Liver (tissue), 8 donors: ENCODE measurements at regions not wholly inside any gene's neighbourhood (a gene's known extent, or its start where the extent isn't known, plus 50 kb on each side); places are given as distances from the start of the nearest gene placed in this dataset.

Experiments
- DNase-seq: peaks from one replicate; pipeline ENCODE4 v3.0.0-alpha.2; 2017; ENCODE audit warnings: low spot score
- H3K27ac ChIP-seq, 2 donors: one replicate each; pipeline ENCODE4 v1.7.0; 2013; ENCODE audit warnings: inconsistent platforms in 2 of 2, low read length in 2 of 2, control low read depth in 1 of 2, low read depth in 1 of 2, mild to moderate bottlenecking in 1 of 2
- H3K27me3 ChIP-seq, 4 donors: one replicate each; pipeline versions ENCODE4 v1.6.1 to v1.7.0; 2013; ENCODE audit warnings: low read length in 3 of 4, inconsistent platforms in 1 of 4, mild to moderate bottlenecking in 1 of 4, moderate library complexity in 1 of 4; ENCODE audit not compliant: control insufficient read depth in 4 of 4, insufficient read depth in 4 of 4
- H3K36me3 ChIP-seq, 4 donors: one replicate each; pipeline versions ENCODE4 v1.6.1 to v1.7.0; 2013; ENCODE audit warnings: low read length in 3 of 4, mild to moderate bottlenecking in 3 of 4, low read depth in 1 of 4, moderate library complexity in 1 of 4; ENCODE audit not compliant: control insufficient read depth in 4 of 4, insufficient read depth in 3 of 4
- H3K4me1 ChIP-seq, 4 donors: one replicate each; pipeline versions ENCODE4 v1.6.1 to v1.7.0; 2013; ENCODE audit warnings: low read length in 3 of 4, mild to moderate bottlenecking in 3 of 4, moderate library complexity in 1 of 4; ENCODE audit not compliant: control insufficient read depth in 4 of 4, insufficient read depth in 4 of 4
- H3K4me3 ChIP-seq, 3 donors: one replicate each; pipeline versions ENCODE4 v1.6.1 to v1.7.0; 2013; ENCODE audit warnings: low read length in 3 of 3, control low read depth in 1 of 3, low read depth in 1 of 3, mild to moderate bottlenecking in 1 of 3
- H3K9ac ChIP-seq, 2 donors: one replicate each; pipeline ENCODE4 v1.7.0; 2013; ENCODE audit warnings: low read length in 2 of 2, mild to moderate bottlenecking in 2 of 2, moderate library complexity in 2 of 2, control low read depth in 1 of 2, low read depth in 1 of 2
- H3K9me3 ChIP-seq, 4 donors: one replicate each; pipeline versions ENCODE4 v1.6.1 to v1.7.0; 2013; ENCODE audit warnings: low read length in 3 of 4; ENCODE audit not compliant: control insufficient read depth in 4 of 4
- ATF3 ChIP-seq: IDR thresholded peaks from 2 replicates; pipeline ENCODE4 v1.6.1; 2016; ENCODE audit warnings: antibody characterized with exemption
- CTCF ChIP-seq: fragments of 150-350 bp; IDR thresholded peaks from 2 replicates; pipeline ENCODE4 v1.5.1; 2017; ENCODE audit warnings: improper control_type of control experiment, low read depth, low read length; ENCODE audit not compliant: missing input control
- EGR1 ChIP-seq, 2 donors: IDR thresholded peaks; 2 replicates each; pipeline ENCODE4 v1.6.1; 2016 to 2018; ENCODE audit warnings: antibody characterized with exemption in 2 of 2, low read depth in 2 of 2
- FOXA1 ChIP-seq: IDR thresholded peaks from 2 replicates; pipeline ENCODE4 v1.6.1; 2016; ENCODE audit warnings: antibody characterized with exemption
- FOXA2 ChIP-seq: IDR thresholded peaks from 2 replicates; pipeline ENCODE4 v1.6.1; 2016; ENCODE audit warnings: antibody characterized with exemption
- GABPA ChIP-seq, 2 donors: IDR thresholded peaks in 1 of 2; conservative IDR thresholded peaks in 1 of 2; 2 replicates each; pipeline ENCODE4 v1.6.1; 2016; ENCODE audit warnings: antibody characterized with exemption in 2 of 2, mild to moderate bottlenecking in 1 of 2, moderate library complexity in 1 of 2
- HNF4A ChIP-seq, 2 donors: conservative IDR thresholded peaks; 2 replicates each; pipeline ENCODE4 v1.6.1; 2016; ENCODE audit warnings: antibody characterized with exemption in 2 of 2, mild to moderate bottlenecking in 2 of 2
- HNF4G ChIP-seq: IDR thresholded peaks from 2 replicates; pipeline ENCODE4 v1.6.1; 2016; ENCODE audit warnings: antibody characterized with exemption
- JUND ChIP-seq, 2 donors: IDR thresholded peaks; 2 replicates each; pipeline ENCODE4 v1.6.1; 2016; ENCODE audit warnings: antibody characterized with exemption in 2 of 2
- MAX ChIP-seq: IDR thresholded peaks from 2 replicates; pipeline ENCODE4 v1.6.1; 2016; ENCODE audit warnings: antibody characterized with exemption
- NR2F2 ChIP-seq: IDR thresholded peaks from 2 replicates; pipeline ENCODE4 v1.6.1; 2016; ENCODE audit warnings: antibody characterized with exemption
- RAD21 ChIP-seq, 2 donors: IDR thresholded peaks; 2 replicates each; pipeline ENCODE4 v1.6.1; 2016; ENCODE audit warnings: antibody characterized with exemption in 2 of 2, mild to moderate bottlenecking in 2 of 2
- REST ChIP-seq: IDR thresholded peaks from 2 replicates; pipeline ENCODE4 v1.6.1; 2016; ENCODE audit warnings: antibody characterized with exemption, mild to moderate bottlenecking
- RXRA ChIP-seq, 2 donors: IDR thresholded peaks; 2 replicates each; pipeline ENCODE4 v1.6.1; 2017 to 2018; ENCODE audit warnings: antibody characterized with exemption in 2 of 2, mild to moderate bottlenecking in 1 of 2
- SP1 ChIP-seq: IDR thresholded peaks from 2 replicates; pipeline ENCODE4 v1.6.1; 2018; ENCODE audit warnings: antibody characterized with exemption, mild to moderate bottlenecking
- TAF1 ChIP-seq: conservative IDR thresholded peaks from 2 replicates; pipeline ENCODE4 v1.6.1; 2016; ENCODE audit warnings: antibody characterized with exemption, mild to moderate bottlenecking
- YY1 ChIP-seq: IDR thresholded peaks from 2 replicates; pipeline ENCODE4 v1.6.1; 2016; ENCODE audit warnings: antibody characterized with exemption, mild to moderate bottlenecking
- ZBTB33 ChIP-seq: IDR thresholded peaks from 2 replicates; pipeline ENCODE4 v1.6.1; 2016; ENCODE audit warnings: antibody characterized with exemption
- WGBS: extraction: QIAGEN DNeasy Blood & Tissue Kit; methylation state at CpG from one replicate; pipeline ENCODE4 v1.1.7; 2013; 5-methylcytosine and 5-hydroxymethylcytosine counted together
- donor health status: healthy.
- donor health status: healthy.
- donor health status: healthy.
- donor health status: healthy.
- donor health status: healthy.

- H3K27ac ChIP-seq = no peak overlapping the region
- WGBS = 88% methylated on average over 5 of the region's 5 CpGs
- no peaks in the 10 kb centered on the region for H3K27me3 ChIP-seq
- no peak for DNase-seq
- TF ChIP-seq RXRA (IDR thresholded peaks at IDR 0.05) (no peak), FOXA1 (no peak), NR2F2 (no peak), GABPA (IDR thresholded peaks at IDR 0.05 in 1 of 2, conservative IDR thresholded peaks at IDR 0.05 in 1 of 2) (no peak), TAF1 (no peak), JUND (IDR thresholded peaks at IDR 0.05) (no peak), CTCF (no peak), ZBTB33 (no peak), RAD21 (IDR thresholded peaks at IDR 0.05) (no peak), YY1 (no peak), HNF4A (conservative IDR thresholded peaks at IDR 0.05) (no peak)
- H3K4me3 ChIP-seq = no peak overlapping the region
- H3K36me3 ChIP-seq = no peaks in the 10 kb centered on the region
- no peak overlapping the region for H3K9ac ChIP-seq
- H3K9me3 ChIP-seq = no peaks in the 10 kb centered on the region
- H3K4me1 ChIP-seq = no peaks in the 10 kb centered on the region
Observed at GRCh38 chr4:106495476-106495875, 126.9 kb upstream of the GIMD1 start.

- TF ChIP-seq FOXA1 = no peak
- TF ChIP-seq SP1 = no peak
- no peak for TF ChIP-seq ATF3
- no peak for TF ChIP-seq GABPA (IDR thresholded peaks at IDR 0.05 in 1 of 2, conservative IDR thresholded peaks at IDR 0.05 in 1 of 2)
- no peak for TF ChIP-seq TAF1
- no peak for TF ChIP-seq REST
- no peak for TF ChIP-seq FOXA2
- no peak for TF ChIP-seq MAX
- no peak for TF ChIP-seq JUND (IDR thresholded peaks at IDR 0.05)
- no peak for TF ChIP-seq RXRA (IDR thresholded peaks at IDR 0.05)
- TF ChIP-seq EGR1 (IDR thresholded peaks at IDR 0.05; ENCODE audit: low read depth in 2 of 2) = no peak
- TF ChIP-seq YY1 = no peak
- no peak for TF ChIP-seq NR2F2
- TF ChIP-seq HNF4G = no peak
- no peak for TF ChIP-seq CTCF
- TF ChIP-seq ZBTB33 = no peak
- TF ChIP-seq RAD21 (IDR thresholded peaks at IDR 0.05) = no peak
- no peak for TF ChIP-seq HNF4A (conservative IDR thresholded peaks at IDR 0.05)
- no peak overlapping the region for H3K4me3 ChIP-seq
- DNase-seq = no peak
- no peaks in the 10 kb centered on the region for H3K9me3 ChIP-seq
- no peak overlapping the region for H3K27ac ChIP-seq
- no peaks in the 10 kb centered on the region for H3K36me3 ChIP-seq
- 73% methylated on average over 1 of the region's 1 CpG for WGBS
- H3K27me3 ChIP-seq = no peaks in the 10 kb centered on the region
- no peaks in the 10 kb centered on the region for H3K4me1 ChIP-seq
- H3K9ac ChIP-seq = no peak overlapping the region
Observed at GRCh38 chr4:106494066-106494465, 125.5 kb upstream of the GIMD1 start.
